Activated naive CD8-positive, alpha-beta T cell treated with anti-CD3 and anti-CD28 coated beads, Interleukin-2, amount 50 U/mL, for 24 hours (primary cell): ENCODE measurements at regions not wholly inside any gene's neighbourhood (a gene's known extent, or its start where the extent isn't known, plus 50 kb on each side); places are given as distances from the start of the nearest gene placed in this dataset.

Experiments used
- ATAC-seq: fragments of 150-1000 bp; cut with Tn5 transposase; one replicate; pipeline ENCODE4 v1.10.0; 2021
- DNase-seq: peaks from one replicate; pipeline ENCODE4 v3.0.0; 2021
- H3K27ac Mint-ChIP-seq: one replicate; pipeline ENCODE4 v1.8.0; 2021; ENCODE audit warnings: mild to moderate bottlenecking, mixed read lengths
- H3K27me3 Mint-ChIP-seq: one replicate; pipeline ENCODE4 v1.8.0; 2021; ENCODE audit warnings: mixed read lengths
- H3K36me3 Mint-ChIP-seq: one replicate; pipeline ENCODE4 v1.8.0; 2021; ENCODE audit warnings: low read depth, mixed read lengths
- H3K4me1 Mint-ChIP-seq: one replicate; pipeline ENCODE4 v1.8.0; 2021; ENCODE audit warnings: mixed read lengths
- H3K4me3 Mint-ChIP-seq: one replicate; pipeline ENCODE4 v1.8.0; 2021; ENCODE audit warnings: mild to moderate bottlenecking, moderate library complexity, mixed read lengths
- H3K9me3 Mint-ChIP-seq: one replicate; pipeline ENCODE4 v1.8.0; 2021; ENCODE audit warnings: mixed read lengths

- Mint-ChIP-seq H3K27me3 (no peaks in the 10 kb centered on the region), H3K27ac (no peak overlapping the region), H3K36me3 (peaks cover 4% of the 10 kb centered on the region), H3K9me3 (peaks cover 57% of the 10 kb centered on the region), H3K4me3 (no peak overlapping the region), H3K4me1 (no peaks in the 10 kb centered on the region)
- ATAC-seq (no peak), DNase-seq (no peak)
These were observed 682.4 kb upstream of the ATXN8OS start for GRCh38 chr13:69425235-69425634.

GRCh38 chr13:69423844-69424243 is 683.8 kb upstream of the ATXN8OS start:
- no peaks in the 10 kb centered on the region for H3K4me1 Mint-ChIP-seq
- H3K27me3 Mint-ChIP-seq: no peaks in the 10 kb centered on the region
- ATAC-seq (no peak), DNase-seq (no peak)
- no peak overlapping the region for H3K27ac Mint-ChIP-seq
- H3K36me3 Mint-ChIP-seq: peaks cover 4% of the 10 kb centered on the region
- H3K9me3 Mint-ChIP-seq: peaks cover 45% of the 10 kb centered on the region
- no peak overlapping the region for H3K4me3 Mint-ChIP-seq

GRCh38 chr13:69418319-69418718 is 689.3 kb upstream of the ATXN8OS start:
- DNase-seq (no peak), ATAC-seq (no peak)
- no peak overlapping the region for H3K27ac Mint-ChIP-seq
- peaks cover 7% of the 10 kb centered on the region for H3K9me3 Mint-ChIP-seq
- no peaks in the 10 kb centered on the region for H3K36me3 Mint-ChIP-seq
- H3K4me1 Mint-ChIP-seq: no peaks in the 10 kb centered on the region
- H3K27me3 Mint-ChIP-seq: no peaks in the 10 kb centered on the region
- no peak overlapping the region for H3K4me3 Mint-ChIP-seq

GRCh38 chr13:69410761-69411160 is 696.9 kb upstream of the ATXN8OS start:
- ATAC-seq (no peak), DNase-seq (no peak)
- no peak overlapping the region for H3K27ac Mint-ChIP-seq
- H3K36me3 Mint-ChIP-seq: no peaks in the 10 kb centered on the region
- no peaks in the 10 kb centered on the region for H3K27me3 Mint-ChIP-seq
- no peak overlapping the region for H3K4me3 Mint-ChIP-seq
- peaks cover 11% of the 10 kb centered on the region for H3K9me3 Mint-ChIP-seq
- H3K4me1 Mint-ChIP-seq: no peaks in the 10 kb centered on the region

- DNase-seq: no peak
- no peak for ATAC-seq
- H3K9me3 Mint-ChIP-seq: peaks cover 10% of the 10 kb centered on the region
- H3K27me3 Mint-ChIP-seq: no peaks in the 10 kb centered on the region
- H3K36me3 Mint-ChIP-seq: no peaks in the 10 kb centered on the region
- no peaks in the 10 kb centered on the region for H3K4me1 Mint-ChIP-seq
- H3K27ac Mint-ChIP-seq: no peak overlapping the region
- no peak overlapping the region for H3K4me3 Mint-ChIP-seq
These were observed 715.9 kb upstream of the ATXN8OS start for GRCh38 chr13:69391756-69392155.

GRCh38 chr13:69389899-69390298 is 717.7 kb upstream of the ATXN8OS start:
- no peak for ATAC-seq
- Mint-ChIP-seq H3K27ac (no peak overlapping the region), H3K4me1 (no peaks in the 10 kb centered on the region), H3K36me3 (no peaks in the 10 kb centered on the region), H3K27me3 (no peaks in the 10 kb centered on the region), H3K9me3 (peaks cover 10% of the 10 kb centered on the region), H3K4me3 (no peak overlapping the region)
- no peak for DNase-seq

- peaks cover 19% of the 10 kb centered on the region for H3K9me3 Mint-ChIP-seq
- no peak for ATAC-seq
These were observed 733.7 kb upstream of the ATXN8OS start for GRCh38 chr13:69373747-69374425.

GRCh38 chr13:69363360-69363759 is 744.3 kb upstream of the ATXN8OS start:
- Mint-ChIP-seq H3K27ac (no peak overlapping the region), H3K4me1 (no peaks in the 10 kb centered on the region), H3K4me3 (no peak overlapping the region), H3K36me3 (no peaks in the 10 kb centered on the region), H3K27me3 (no peaks in the 10 kb centered on the region), H3K9me3 (peaks cover 20% of the 10 kb centered on the region)
- DNase-seq (no peak), ATAC-seq (no peak)

More at GRCh38 chr13:69373747-69374425, 733.7 kb upstream of the ATXN8OS start:
- Mint-ChIP-seq H3K4me3 (no peak overlapping the region), H3K4me1 (no peaks in the 10 kb centered on the region), H3K27me3 (no peaks in the 10 kb centered on the region), H3K27ac (no peak overlapping the region), H3K36me3 (no peaks in the 10 kb centered on the region)
- no peak for DNase-seq

- ATAC-seq (no peak), DNase-seq (no peak)
- Mint-ChIP-seq H3K4me3 (no peak overlapping the region), H3K27ac (no peak overlapping the region), H3K36me3 (no peaks in the 10 kb centered on the region), H3K9me3 (no peaks in the 10 kb centered on the region), H3K27me3 (no peaks in the 10 kb centered on the region), H3K4me1 (no peaks in the 10 kb centered on the region)
These were observed 776.4 kb upstream of the ATXN8OS start for GRCh38 chr13:69331245-69331644.

- Mint-ChIP-seq H3K36me3 (no peaks in the 10 kb centered on the region), H3K27ac (no peak overlapping the region), H3K4me1 (no peaks in the 10 kb centered on the region), H3K4me3 (no peak overlapping the region), H3K9me3 (no peaks in the 10 kb centered on the region), H3K27me3 (no peaks in the 10 kb centered on the region)
- DNase-seq (no peak), ATAC-seq (no peak)
These were observed 783.3 kb upstream of the ATXN8OS start for GRCh38 chr13:69324090-69324886.

GRCh38 chr13:69319656-69320055 is 788.0 kb upstream of the ATXN8OS start:
- Mint-ChIP-seq H3K27me3 (no peaks in the 10 kb centered on the region), H3K36me3 (no peaks in the 10 kb centered on the region), H3K27ac (no peak overlapping the region), H3K4me3 (no peak overlapping the region), H3K9me3 (peaks cover 8% of the 10 kb centered on the region), H3K4me1 (no peaks in the 10 kb centered on the region)
- ATAC-seq (no peak), DNase-seq (no peak)

GRCh38 chr13:69315039-69315438 is 792.6 kb upstream of the ATXN8OS start:
- ATAC-seq (no peak), DNase-seq (no peak)
- no peak overlapping the region for H3K27ac Mint-ChIP-seq
- no peaks in the 10 kb centered on the region for H3K27me3 Mint-ChIP-seq
- no peaks in the 10 kb centered on the region for H3K36me3 Mint-ChIP-seq
- H3K4me1 Mint-ChIP-seq: no peaks in the 10 kb centered on the region
- peaks cover 17% of the 10 kb centered on the region for H3K9me3 Mint-ChIP-seq
- no peak overlapping the region for H3K4me3 Mint-ChIP-seq

GRCh38 chr13:69306766-69307165 is 800.9 kb upstream of the ATXN8OS start:
- Mint-ChIP-seq H3K9me3 (peaks cover 3% of the 10 kb centered on the region), H3K27me3 (no peaks in the 10 kb centered on the region), H3K4me3 (no peak overlapping the region), H3K4me1 (no peaks in the 10 kb centered on the region), H3K27ac (no peak overlapping the region), H3K36me3 (no peaks in the 10 kb centered on the region)
- no peak for DNase-seq
- no peak for ATAC-seq

GRCh38 chr13:69300131-69300530 is 807.5 kb upstream of the ATXN8OS start:
- ATAC-seq (no peak), DNase-seq (no peak)
- Mint-ChIP-seq H3K9me3 (peaks cover 25% of the 10 kb centered on the region), H3K4me1 (no peaks in the 10 kb centered on the region), H3K4me3 (no peak overlapping the region), H3K36me3 (no peaks in the 10 kb centered on the region), H3K27me3 (no peaks in the 10 kb centered on the region), H3K27ac (no peak overlapping the region)

GRCh38 chr13:69296130-69296529 is 811.5 kb upstream of the ATXN8OS start:
- Mint-ChIP-seq H3K27me3 (no peaks in the 10 kb centered on the region), H3K4me3 (no peak overlapping the region), H3K4me1 (no peaks in the 10 kb centered on the region), H3K27ac (no peak overlapping the region), H3K36me3 (no peaks in the 10 kb centered on the region), H3K9me3 (peaks cover 31% of the 10 kb centered on the region)
- ATAC-seq (no peak), DNase-seq (no peak)
